BJ (cell line): ENCODE measurements at regions not wholly inside any gene's neighbourhood (a gene's known extent, or its start where the extent isn't known, plus 50 kb on each side); places are given as distances from the start of the nearest gene placed in this dataset.

Experiments used
- CTCF ChIA-PET: fragments of 350-600 bp; formaldehyde crosslinking; extraction: SDS; loops from one replicate; lab custom pipeline; 2021; ENCODE audit warnings: antibody characterized with exemption, inconsistent platforms; lab: Yijun Ruan, JAX
- POLR2A ChIA-PET: fragments of 300-600 bp; sonication (Branson Sonifier 250); formaldehyde crosslinking; extraction: SDS; loops from one replicate; lab custom pipeline; 2021; ENCODE audit warnings: antibody characterized with exemption; lab: Charles Lee
- DNase-seq: peaks from one replicate; pipeline ENCODE4 v3.0.0-alpha.2; 2011; ENCODE audit warnings: low read depth
- H3K27me3 ChIP-seq: 2 replicates; pipeline ENCODE4 v1.6.0; 2011; ENCODE audit warnings: low read length; ENCODE audit not compliant: control insufficient read depth, insufficient read depth
- H3K36me3 ChIP-seq: 2 replicates; pipeline ENCODE4 v1.5.1; 2011; ENCODE audit warnings: low read length; ENCODE audit not compliant: control insufficient read depth, insufficient read depth
- H3K4me3 ChIP-seq: 2 replicates; pipeline ENCODE4 v1.5.1; 2011; ENCODE audit warnings: low read depth, mild to moderate bottlenecking, control low read depth, low read length
- TF ChIP-seq, protein P1 (sequence below): IDR thresholded peaks from 2 replicates; pipeline ENCODE4 v1.5.1; 2011; ENCODE audit warnings: low read depth, mild to moderate bottlenecking, control low read depth, inconsistent platforms, low read length, moderate library complexity; ENCODE audit not compliant: insufficient read depth

DNA sequence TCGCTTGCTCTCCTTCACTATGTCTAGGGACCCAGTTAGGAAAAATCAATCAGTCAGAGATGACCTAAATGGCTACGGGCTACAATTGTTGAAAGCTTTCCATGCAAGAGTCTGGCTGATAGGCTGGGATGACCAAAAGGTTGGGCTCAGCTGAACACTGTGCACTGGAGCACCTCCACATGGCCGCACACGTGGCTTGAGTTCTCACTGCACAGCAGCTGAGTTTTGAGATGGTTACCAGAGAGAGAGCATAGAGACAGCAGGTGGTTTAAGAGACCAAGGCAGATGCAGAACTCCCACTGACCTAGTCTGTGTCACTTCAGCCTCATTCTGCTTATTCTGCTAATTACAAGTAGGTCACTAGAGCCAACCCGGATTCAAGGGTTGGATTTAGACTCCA lies 2354.8 kb upstream of the C9orf72 start:
- Histone ChIP-seq H3K27me3 (no peaks in the 10 kb centered on the region), H3K36me3 (no peaks in the 10 kb centered on the region), H3K4me3 (no peak overlapping the region)
- no peak for DNase-seq
- ChIA-PET CTCF (no interaction called here), POLR2A (no interaction called here)
- TF ChIP-seq, protein P1, sequence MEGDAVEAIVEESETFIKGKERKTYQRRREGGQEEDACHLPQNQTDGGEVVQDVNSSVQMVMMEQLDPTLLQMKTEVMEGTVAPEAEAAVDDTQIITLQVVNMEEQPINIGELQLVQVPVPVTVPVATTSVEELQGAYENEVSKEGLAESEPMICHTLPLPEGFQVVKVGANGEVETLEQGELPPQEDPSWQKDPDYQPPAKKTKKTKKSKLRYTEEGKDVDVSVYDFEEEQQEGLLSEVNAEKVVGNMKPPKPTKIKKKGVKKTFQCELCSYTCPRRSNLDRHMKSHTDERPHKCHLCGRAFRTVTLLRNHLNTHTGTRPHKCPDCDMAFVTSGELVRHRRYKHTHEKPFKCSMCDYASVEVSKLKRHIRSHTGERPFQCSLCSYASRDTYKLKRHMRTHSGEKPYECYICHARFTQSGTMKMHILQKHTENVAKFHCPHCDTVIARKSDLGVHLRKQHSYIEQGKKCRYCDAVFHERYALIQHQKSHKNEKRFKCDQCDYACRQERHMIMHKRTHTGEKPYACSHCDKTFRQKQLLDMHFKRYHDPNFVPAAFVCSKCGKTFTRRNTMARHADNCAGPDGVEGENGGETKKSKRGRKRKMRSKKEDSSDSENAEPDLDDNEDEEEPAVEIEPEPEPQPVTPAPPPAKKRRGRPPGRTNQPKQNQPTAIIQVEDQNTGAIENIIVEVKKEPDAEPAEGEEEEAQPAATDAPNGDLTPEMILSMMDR: no peak

DNA sequence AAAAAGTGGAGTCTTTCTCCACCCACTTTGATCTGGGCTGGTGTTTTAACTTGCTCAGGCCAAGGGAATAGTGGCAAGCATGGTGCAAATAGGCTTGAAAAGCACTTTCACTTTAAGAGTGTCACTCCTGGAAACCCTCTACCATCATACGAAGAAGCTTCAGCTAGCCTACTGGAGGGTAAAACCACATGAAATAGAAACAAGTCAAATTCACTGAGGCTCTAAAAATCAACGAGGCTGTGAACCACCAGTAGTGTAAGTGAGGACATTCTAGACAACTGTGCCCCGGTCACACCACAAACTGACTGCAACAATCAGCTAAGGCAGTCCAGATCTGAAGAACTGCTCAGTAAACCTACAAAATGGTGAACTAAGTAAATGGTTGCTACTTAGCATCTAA lies 2366.3 kb upstream of the C9orf72 start:
- ChIA-PET POLR2A (no interaction called here), CTCF (no interaction called here)
- Histone ChIP-seq H3K27me3 (no peaks in the 10 kb centered on the region), H3K4me3 (no peak overlapping the region), H3K36me3 (no peaks in the 10 kb centered on the region)
- DNase-seq: no peak
- TF ChIP-seq, protein P1: no peak

DNA sequence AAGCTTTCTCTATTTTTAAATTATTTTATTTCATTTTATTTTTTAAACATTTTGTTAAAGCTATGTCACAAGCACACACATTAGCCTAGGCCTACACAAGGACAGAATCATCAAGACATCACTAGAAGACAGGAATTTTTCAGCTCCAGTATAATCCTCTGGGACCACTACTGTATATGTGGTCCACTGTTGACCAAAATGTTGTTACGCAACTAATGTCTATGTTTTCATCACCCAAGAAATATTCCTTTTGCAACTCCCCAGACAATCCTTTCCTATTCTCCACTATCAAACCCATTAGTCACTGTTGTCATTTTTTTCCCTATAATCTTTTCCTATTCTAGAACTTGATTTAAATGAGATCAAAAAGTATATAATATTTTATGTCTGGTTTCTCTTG lies 2371.7 kb upstream of the C9orf72 start:
- no peak for DNase-seq
- H3K4me3 ChIP-seq: no peak overlapping the region
- no peaks in the 10 kb centered on the region for H3K27me3 ChIP-seq
- CTCF ChIA-PET: no interaction called here
- TF ChIP-seq, protein P1: no peak
- POLR2A ChIA-PET: no interaction called here
- no peaks in the 10 kb centered on the region for H3K36me3 ChIP-seq

DNA sequence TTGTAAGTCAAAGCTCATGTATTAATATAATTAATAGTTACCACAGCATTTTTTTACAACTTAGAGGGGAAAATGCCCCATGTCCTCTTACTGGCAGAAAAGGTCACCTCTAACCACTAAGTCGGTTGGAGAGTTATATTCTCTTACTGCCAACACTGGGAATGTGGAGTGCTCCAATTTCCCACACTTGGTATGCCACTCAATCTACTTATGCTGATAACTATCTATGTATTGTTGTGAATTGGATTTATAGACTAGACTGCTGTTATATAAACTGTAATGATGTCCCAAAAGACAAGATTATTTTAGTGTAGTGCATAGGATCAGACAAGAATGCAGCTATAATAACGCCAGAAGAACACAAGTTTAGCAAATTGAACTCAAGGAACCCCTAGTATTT lies 2385.2 kb upstream of the C9orf72 start:
- Histone ChIP-seq H3K4me3 (no peak overlapping the region), H3K36me3 (no peaks in the 10 kb centered on the region), H3K27me3 (no peaks in the 10 kb centered on the region)
- ChIA-PET POLR2A (no interaction called here), CTCF (no interaction called here)
- TF ChIP-seq, protein P1: no peak
- DNase-seq: no peak

DNA sequence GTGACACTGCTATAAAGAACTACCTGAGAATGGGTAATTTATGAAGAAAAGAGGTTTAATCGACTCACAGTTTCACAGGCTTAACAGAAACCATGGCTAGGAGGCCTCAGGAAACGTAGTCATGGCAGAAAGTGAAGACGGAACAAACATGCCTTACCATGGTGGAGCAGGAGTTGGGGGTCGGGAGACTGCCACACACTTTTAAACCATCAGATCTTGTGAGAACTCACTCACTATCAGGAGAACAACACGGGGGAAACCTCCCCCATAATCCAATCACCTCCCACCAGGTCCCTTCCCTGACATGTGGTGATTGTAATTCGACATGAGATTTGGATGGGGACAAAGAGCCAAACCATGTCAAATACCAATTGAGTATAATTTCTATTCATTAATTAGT lies 2392.6 kb upstream of the C9orf72 start:
- no peaks in the 10 kb centered on the region for H3K27me3 ChIP-seq
- DNase-seq: no peak
- ChIA-PET POLR2A (no interaction called here), CTCF (no interaction called here)
- H3K36me3 ChIP-seq: no peaks in the 10 kb centered on the region
- no peak overlapping the region for H3K4me3 ChIP-seq
- TF ChIP-seq, protein P1: no peak
